KOPT-K1 (cell line): ENCODE measurements at regions not wholly inside any gene's neighbourhood (a gene's known extent, or its start where the extent isn't known, plus 50 kb on each side); places are given as distances from the start of the nearest gene placed in this dataset.
"Not testable (repeated sequence)": the region's sequence is repeated elsewhere in the genome, so short reads cannot be mapped to it uniquely, and the experiment has no call there.

Experiments used
- H3K27ac ChIP-seq: fragments of 200-600 bp; sonication (generic); 2 replicates; pipeline ENCODE4 v1.5.1; 2016; ENCODE audit warnings: antibody characterized with exemption, mild to moderate bottlenecking, low read depth, low read length; ENCODE audit not compliant: poor library complexity, severe bottlenecking
- H3K36me3 ChIP-seq: fragments of 200-600 bp; sonication (generic); 2 replicates; pipeline ENCODE4 v1.5.1; 2017; ENCODE audit warnings: antibody characterized with exemption, mild to moderate bottlenecking, low read length, moderate library complexity; ENCODE audit not compliant: insufficient read depth
- H3K9me3 ChIP-seq: fragments of 200-600 bp; sonication (generic); 2 replicates; pipeline ENCODE4 v1.5.1; 2017; ENCODE audit warnings: antibody characterized with exemption, low read length, mild to moderate bottlenecking; ENCODE audit not compliant: insufficient read depth, poor library complexity, severe bottlenecking

- no peak overlapping the region for H3K27ac ChIP-seq
- H3K9me3 ChIP-seq, result no peaks in the 10 kb centered on the region
Measured at GRCh38 chr3:72276806-72277205, 491.9 kb upstream of the PROK2 start.

GRCh38 chr3:72275331-72275751 is 490.4 kb upstream of the PROK2 start:
- Histone ChIP-seq H3K9me3 (no peaks in the 10 kb centered on the region), H3K36me3 (no peaks in the 10 kb centered on the region), H3K27ac (no peak overlapping the region)

More at GRCh38 chr3:72276806-72277205, 491.9 kb upstream of the PROK2 start:
- no peaks in the 10 kb centered on the region for H3K36me3 ChIP-seq

DNA sequence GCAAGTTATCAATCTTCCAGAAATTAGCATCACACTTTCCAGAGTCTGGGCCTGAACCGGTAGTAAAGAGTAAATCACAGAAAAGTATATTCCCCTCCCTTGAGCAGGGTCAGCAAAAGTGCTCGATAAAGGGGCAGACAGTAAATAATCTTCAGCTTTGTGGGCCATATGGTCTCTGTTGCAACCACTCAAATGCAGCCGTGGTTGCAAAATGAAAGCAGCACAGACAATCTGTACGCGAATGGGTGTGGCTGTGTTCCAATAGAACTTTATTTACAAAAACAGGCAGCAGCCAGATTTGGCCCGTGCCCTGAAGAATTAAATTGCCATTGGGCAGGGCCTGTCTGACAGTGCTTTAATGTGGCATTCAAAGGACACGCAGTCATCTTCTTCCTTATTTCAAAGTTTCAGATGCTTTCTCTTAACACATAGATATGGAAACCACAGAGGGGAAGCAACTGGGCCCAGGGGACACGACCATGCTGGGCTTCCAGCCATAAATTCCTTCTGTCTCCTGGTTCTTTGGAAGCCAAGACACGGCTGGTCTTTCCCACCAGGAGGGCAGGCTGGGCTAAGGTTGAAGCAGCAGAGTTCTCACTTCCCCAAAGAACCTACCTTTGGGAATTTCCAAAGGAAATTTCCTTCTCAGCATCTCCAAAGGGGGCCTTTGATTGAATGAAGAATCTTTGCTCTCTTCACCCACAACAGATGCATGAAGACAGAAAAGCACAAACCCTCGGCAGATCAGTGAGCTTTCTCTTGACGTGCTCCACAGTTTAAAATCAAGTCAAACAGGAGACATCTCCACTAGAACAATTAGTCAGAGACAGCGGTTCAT is 489.8 kb upstream of the PROK2 start:
- H3K27ac ChIP-seq, result no peak overlapping the region
- H3K36me3 ChIP-seq, result no peaks in the 10 kb centered on the region
- no peaks in the 10 kb centered on the region for H3K9me3 ChIP-seq

GRCh38 chr3:72273615-72274014 is 488.7 kb upstream of the PROK2 start:
- Histone ChIP-seq H3K9me3 (no peaks in the 10 kb centered on the region), H3K27ac (no peak overlapping the region)

GRCh38 chr3:72272356-72272755 is 487.4 kb upstream of the PROK2 start:
- Histone ChIP-seq H3K9me3 (no peaks in the 10 kb centered on the region), H3K36me3 (no peaks in the 10 kb centered on the region), H3K27ac (no peak overlapping the region)

More at GRCh38 chr3:72273615-72274014, 488.7 kb upstream of the PROK2 start:
- H3K36me3 ChIP-seq, result no peaks in the 10 kb centered on the region

DNA sequence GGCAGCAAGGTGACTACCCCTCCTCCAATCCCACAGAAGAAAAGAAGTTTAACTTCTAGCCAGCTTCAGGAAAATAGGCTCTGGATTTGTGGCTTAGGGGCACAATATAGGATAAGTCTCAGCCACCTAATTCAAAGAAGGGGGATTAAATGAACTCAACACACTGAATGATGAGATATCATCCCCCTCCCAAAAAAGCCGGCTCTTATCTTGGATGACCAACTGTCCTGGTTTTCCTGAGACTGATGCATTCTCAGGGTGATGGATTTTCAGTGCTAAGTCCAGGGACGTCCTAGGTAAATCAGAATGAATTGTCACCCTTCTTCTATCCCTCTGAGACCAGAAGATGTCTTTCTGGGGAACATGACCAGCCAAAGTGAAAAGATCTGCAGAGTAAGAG is 487.0 kb upstream of the PROK2 start:
- H3K9me3 ChIP-seq, result no peaks in the 10 kb centered on the region
- H3K36me3 ChIP-seq, result no peaks in the 10 kb centered on the region
- H3K27ac ChIP-seq, result no peak overlapping the region

GRCh38 chr3:72271216-72271615 is 486.3 kb upstream of the PROK2 start:
- no peaks in the 10 kb centered on the region for H3K9me3 ChIP-seq
- H3K36me3 ChIP-seq, result no peaks in the 10 kb centered on the region
- H3K27ac ChIP-seq, result no peak overlapping the region

DNA sequence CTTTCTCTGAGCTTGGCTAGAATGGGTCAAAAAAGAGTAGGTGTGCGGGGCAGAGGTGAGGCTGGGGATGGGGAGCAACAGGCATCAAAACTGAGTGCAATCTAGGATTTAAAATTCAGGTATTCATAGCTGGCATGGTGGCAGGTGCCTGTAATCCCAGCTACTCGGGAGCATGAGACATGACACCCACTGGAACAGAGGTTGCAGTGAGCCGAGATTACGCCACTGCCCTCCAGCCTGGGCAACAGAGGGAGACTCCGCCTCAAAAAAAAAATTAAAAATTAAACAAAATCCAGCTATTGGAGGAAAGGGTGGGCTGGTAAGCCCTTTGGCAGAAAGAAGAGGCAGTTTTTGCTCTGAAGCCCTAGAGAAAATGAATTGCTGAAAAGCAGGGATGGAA is 485.8 kb upstream of the PROK2 start:
- Histone ChIP-seq H3K9me3 (no peaks in the 10 kb centered on the region), H3K36me3 (no peaks in the 10 kb centered on the region), H3K27ac (no peak overlapping the region)

- Histone ChIP-seq H3K27ac (no peak overlapping the region), H3K9me3 (no peaks in the 10 kb centered on the region), H3K36me3 (no peaks in the 10 kb centered on the region)
Measured at GRCh38 chr3:72270072-72270681, 485.2 kb upstream of the PROK2 start.

DNA sequence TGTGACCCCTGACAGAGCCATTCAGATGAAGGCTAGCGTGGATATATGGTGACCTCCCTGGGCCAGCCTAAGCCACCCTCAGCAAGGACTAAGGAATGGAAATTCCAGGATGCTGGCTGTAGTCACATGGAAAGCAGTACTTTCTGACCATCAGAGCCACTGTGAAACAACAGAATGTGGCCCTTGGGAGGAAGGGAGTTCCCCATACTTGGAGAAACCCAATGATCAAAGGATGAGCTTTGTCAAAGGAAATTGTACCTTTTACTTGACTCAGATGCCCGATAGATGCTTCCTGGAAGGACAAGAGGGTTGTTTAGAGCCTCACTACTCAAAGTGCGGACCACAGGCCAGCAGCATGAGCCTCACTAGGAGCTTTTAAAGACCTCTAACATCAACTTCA is 484.5 kb upstream of the PROK2 start:
- H3K9me3 ChIP-seq, result no peaks in the 10 kb centered on the region
- H3K27ac ChIP-seq, result no peak overlapping the region
- no peaks in the 10 kb centered on the region for H3K36me3 ChIP-seq

DNA sequence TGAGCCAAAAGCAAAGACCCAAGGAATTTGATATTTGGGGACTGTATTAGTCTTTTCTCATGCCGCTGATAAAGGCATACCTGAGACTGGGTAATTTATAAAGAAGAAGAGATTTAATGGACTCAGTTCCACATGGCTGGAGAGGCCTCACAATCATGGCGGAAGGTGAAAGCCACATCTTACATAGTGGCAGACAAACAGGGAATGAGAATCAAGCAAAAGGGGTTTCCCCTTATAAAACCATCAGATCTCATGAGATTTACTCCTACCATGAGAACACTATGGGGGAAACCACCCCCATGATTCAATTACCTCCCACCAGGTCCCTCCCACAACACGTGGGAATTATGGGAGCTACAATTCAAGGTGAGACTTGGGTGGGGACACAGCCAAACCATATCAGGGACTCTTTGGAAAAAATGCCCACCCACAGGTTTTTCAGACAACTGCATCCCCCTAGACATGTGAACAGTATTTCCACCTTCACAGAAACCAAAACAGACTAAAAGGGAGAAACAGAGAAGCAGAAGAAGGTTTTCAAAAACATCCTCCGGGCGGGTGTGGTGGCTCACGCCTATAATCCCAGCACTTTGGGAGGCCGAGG is 482.1 kb upstream of the PROK2 start:
- H3K36me3 ChIP-seq, H3K27ac ChIP-seq, H3K9me3 ChIP-seq: not testable (repeated sequence)

DNA sequence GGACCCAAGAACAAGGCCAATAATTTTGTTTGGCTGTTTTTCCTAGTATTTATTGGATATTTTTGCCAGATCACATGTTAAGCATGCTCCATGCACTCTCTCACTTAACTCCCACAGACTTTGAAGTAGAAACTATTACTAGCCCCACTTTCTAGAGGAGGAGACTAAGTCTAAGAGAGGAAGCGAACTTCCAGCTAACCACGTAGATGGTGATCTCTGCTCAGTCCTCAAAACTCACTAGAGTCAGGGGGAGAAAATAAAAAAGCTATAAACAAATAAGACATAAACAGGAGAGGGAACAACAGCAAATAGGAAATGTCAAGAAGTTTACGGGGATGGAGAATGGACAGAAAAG is 481.0 kb upstream of the PROK2 start:
- H3K9me3 ChIP-seq, result no peaks in the 10 kb centered on the region
- no peak overlapping the region for H3K27ac ChIP-seq
- no peaks in the 10 kb centered on the region for H3K36me3 ChIP-seq

GRCh38 chr3:72265256-72266015 is 480.5 kb upstream of the PROK2 start:
- Histone ChIP-seq H3K27ac (no peak overlapping the region), H3K9me3 (no peaks in the 10 kb centered on the region)

DNA sequence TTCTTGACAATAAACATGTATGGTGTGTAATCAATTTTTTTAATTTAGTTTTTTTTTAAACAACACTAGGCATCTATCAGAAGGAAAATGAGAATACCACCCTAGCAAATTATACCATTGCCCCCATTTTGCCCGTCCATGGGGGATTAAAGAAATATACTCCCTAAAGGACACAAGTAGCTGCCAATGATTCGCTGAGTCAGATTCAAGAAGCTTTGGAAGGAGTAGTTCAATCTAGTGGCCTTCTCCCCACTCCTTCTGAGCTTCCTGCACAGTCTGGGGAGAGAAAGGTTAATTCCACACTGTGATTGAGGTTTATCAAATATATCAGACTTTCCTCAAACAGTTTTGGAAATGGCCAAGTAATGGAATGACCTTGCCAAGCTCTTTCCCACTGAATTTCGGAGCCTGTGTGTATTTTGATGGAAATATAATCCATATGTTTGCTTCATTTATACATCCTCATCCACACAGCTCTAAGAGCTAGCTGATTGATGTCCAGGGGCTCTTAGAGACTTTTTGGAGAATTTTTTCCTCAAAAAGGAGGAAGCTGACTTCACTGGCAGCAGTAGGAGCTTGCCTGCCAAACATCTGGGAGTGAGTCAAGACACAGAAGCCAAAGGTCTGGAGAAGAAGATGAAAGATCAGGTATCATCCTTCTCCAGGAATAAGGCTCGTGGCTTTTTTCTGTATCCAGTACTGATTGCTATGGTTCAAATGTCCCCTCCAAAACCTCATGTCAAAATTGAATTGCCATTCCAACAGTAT is 478.5 kb upstream of the PROK2 start:
- Histone ChIP-seq H3K36me3 (no peaks in the 10 kb centered on the region), H3K27ac (no peak overlapping the region), H3K9me3 (no peaks in the 10 kb centered on the region)

More at GRCh38 chr3:72265256-72266015, 480.5 kb upstream of the PROK2 start:
- H3K36me3 ChIP-seq, result no peaks in the 10 kb centered on the region
